ENCODE measurements at regions not wholly inside any gene's neighbourhood (a gene's known extent, or its start where the extent isn't known, plus 50 kb on each side); places are given as distances from the start of the nearest gene placed in this dataset.

DNA sequence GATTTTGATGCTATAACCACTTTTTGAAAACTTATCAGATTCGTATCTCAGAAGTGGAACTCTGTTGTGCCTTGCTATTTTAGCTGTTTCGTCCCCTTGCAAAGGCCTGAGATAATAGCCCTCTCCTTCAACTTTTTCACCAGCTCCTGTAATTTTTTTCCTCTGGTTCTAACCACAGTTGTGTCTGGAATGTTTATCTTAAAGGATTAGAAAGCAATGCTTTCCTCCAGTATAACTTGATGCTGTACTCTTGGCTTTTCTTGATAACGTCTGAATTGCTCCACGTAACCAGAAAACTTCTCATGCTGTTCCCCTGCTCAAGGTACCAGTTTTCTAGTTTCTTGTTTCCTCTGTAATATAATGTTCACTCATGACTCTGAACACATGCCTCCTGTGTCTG, 209.4 kb downstream of the DTWD2 start:
- DNase-seq (ENCODE audit: low spot score), result peak; percentile 39

DNA sequence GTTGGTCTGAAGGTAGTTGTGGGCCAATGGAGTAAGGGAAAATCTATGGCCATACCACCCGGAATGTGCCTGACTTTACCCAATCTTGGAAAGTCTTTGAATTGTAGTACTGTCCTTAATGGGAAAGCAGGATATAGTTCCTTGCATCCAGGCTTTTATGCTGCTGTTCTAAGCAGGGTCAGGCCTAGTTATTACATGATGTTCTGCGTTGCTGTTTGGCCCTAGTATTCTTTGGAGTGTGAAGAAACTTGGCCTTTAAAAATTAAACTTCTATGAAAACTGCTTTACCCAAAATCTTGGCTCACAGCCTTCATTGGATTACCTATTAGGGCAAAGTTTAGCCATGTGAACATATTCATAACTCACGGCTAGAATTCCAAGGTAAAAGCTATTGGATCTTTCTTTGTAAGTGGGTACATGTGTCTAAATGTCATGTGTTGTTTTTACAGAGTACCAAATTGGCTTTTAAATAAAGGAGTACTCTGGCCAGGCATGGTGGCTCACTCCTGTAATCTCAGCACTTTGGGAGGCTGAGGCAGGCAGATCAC, 211.1 kb downstream of the DTWD2 start:
- no peak for DNase-seq (ENCODE audit: low spot score)

DNA sequence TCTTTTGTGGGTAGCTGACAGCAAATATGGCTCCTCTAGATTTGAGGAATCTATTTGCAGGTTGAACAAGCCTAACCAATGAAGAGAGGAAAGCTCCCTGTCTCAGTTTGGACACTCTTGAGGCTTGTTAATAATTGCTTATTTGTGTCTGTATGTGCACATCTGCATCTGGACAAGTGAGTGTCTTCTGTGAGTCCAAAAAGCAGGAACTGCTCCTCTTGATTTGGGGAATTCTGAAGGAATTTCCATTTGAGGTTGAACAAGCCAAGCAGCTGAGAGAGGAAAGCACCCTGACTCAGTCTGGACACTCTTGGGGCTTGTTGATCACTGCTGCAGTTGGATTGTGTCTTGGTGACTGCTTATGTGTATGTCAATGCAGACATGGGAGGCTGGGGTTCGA, 211.6 kb downstream of the DTWD2 start:
- DNase-seq (ENCODE audit: low spot score), result no peak

DNA sequence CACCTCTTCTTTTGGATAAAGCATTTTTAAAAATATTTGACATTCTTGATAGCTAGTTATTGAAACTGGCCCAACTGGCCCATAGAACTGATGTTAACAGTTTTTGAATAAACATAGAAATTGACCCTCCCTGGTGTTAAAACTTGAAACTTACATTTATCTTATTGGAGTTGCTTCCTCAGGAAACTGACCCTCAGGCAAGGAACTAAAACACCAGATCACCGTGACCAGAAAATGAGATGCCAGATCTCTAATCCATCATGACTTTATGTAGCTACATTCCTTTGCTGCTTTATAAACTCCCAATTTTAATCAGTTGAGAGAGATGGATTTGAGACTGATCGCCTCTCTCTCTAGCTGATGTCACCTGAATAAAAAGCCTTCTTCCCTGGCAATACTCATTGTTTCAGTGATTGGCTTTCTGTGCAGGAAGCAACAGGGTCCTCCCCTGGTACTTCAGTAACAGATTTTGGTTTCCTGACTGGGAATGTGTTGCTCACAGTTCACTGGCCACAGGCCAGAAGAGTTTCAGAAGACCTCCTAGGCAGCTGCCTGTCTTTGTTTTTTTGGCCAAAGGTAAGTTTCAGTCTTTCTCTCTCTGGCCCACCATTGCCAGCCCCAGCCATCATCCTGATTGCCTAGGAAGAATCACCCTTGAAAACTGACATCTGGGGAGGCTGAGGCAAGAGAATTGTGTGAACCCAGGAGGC, 212.4 kb downstream of the DTWD2 start:
- DNase-seq (ENCODE audit: low spot score), result no peak

DNA sequence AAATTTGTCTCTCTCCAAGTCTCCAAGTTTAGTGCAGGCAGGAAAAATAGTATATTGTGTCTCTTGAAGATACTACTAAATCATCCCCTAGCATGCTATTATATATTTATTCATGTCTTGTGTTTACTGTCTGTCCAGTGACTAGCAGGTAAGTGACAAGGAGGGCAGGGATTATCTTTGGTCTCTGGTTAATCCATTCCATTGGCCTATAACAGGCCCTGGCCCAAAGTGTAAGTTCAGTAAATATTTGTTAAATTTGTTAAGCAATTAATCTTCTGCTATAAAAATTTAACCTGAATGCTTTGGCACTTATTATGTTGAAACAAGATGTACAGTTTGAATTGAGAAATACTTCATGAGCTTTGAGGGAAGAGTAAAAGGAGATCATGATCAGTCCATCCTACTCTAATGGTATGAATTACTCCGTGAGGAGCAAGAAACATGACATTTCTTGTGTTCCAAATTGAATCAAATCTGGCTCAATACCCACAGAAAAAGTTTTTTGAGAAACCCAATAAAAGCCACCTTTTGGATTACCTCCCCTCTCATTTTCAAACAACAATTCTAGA, 219.7 kb downstream of the DTWD2 start:
- DNase-seq (ENCODE audit: low spot score), result no peak

DNA sequence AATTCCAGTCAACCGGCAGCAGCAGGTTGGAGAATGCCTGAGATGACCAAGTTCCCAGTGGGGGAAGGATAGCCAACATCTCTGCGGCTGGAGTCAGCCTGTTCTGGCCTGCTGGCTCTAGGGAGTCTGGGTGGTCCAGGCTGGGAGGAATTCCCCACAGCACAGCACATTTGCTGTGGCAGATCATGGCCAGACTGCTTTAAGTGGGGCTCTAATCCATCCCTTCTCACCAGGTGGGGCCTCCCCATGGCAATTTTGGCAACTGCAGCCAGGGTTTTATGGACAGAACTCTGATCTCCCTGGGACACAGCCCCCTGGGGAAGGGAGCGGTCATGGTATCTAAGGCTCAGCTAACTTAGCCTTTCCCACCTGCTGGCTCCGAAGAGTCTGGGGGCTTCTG, 226.1 kb downstream of the DTWD2 start:
- DNase-seq (ENCODE audit: low spot score), result no peak

DNA sequence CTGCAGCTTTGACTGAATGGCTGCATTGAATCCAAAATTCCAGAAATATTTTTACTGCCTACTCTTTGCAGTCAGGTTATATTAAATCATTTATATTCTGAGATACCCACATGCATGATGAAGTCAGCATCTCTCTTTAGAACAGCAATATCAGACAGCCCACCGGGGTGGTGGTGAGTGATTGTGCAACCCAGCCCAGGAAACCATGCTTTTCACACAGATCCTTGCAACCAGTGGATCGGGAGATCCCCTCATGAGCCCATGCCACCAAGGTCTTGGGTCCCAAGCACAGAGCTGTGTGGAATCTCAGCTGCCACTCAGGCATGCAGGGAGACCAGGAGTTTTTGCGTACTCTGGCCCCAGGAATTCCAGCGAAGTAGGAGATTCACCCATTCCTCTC, 226.5 kb downstream of the DTWD2 start:
- DNase-seq (ENCODE audit: low spot score), result no peak

DNA sequence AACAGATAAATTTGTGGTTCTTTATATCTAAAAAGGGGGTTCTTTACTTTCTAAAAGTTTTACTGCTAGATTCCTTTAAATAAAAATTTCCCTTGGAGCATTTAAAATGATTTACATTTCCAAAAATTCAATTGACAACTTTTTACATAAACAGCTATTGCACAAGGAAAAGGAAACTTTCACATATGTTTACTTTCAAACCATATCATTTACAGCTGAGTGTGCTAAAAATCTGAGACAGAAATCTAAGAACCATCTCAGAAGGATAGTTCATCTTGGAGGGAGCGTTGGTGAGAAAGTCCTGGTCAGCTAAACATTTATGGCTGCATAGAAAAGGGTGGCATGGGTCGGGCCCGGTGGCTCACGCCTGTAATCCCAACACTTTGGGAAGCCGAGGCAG, 235.4 kb downstream of the DTWD2 start:
- no peak for DNase-seq (ENCODE audit: low spot score)

DNA sequence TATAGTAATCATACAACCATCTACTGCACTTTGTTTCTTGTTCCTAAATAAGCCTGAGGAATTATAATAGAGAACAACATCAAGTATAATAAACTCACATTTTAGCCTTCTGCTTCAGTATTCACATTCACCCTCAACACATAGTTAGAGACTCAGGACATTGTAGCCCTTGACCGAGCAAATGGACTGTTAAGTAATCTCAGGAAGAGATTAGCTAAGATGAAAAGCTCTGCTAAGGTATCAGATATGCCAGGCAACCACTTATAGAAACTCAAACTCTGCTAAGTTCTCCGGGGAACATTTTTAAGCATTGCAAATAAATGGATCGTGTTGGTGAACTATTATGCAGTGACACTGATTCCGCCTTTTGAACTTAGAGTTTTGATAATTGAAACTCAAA, 252.0 kb downstream of the DTWD2 start:
- no peak for DNase-seq (ENCODE audit: low spot score)

DNA sequence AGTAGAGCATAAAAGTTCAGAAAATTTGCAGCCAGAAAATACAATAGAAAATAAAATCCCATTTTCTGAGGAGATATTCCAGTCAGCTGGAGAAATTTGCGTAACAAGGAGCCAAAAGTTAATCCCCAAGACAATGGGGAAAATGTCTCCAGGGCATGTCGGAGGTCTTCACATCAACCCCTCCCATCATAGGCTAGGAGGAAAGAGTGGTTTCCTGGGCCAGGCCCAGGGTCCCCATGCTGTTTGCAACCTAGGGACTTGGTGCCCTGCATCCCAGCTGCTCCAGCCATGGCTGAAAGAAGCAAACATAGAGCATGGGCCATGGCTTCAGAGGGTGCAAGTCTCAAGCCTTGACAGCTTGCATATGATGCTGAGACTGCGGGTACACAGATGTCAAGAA, 255.0 kb downstream of the DTWD2 start:
- no peak for DNase-seq (ENCODE audit: low spot score)

DNA sequence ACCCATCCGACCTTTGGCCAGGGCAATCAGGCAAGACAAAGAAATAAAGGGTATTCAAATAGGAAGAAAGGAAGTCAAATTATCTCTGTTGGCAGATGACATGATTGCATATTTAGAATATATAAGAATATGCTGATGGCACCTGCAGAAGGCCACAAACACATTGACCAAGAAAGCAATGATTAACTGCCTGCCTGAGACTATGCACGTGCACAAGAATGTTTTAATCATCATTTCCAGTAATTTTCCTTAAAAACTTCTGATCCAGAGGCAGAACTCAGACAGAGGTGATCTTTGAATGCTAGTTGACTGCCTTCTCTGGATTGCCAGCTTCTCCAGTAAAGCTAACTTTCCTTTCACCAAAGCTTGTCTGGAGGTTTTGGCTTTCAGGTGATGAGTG, 260.2 kb downstream of the DTWD2 start:
- no peak for DNase-seq (ENCODE audit: low spot score)

DNA sequence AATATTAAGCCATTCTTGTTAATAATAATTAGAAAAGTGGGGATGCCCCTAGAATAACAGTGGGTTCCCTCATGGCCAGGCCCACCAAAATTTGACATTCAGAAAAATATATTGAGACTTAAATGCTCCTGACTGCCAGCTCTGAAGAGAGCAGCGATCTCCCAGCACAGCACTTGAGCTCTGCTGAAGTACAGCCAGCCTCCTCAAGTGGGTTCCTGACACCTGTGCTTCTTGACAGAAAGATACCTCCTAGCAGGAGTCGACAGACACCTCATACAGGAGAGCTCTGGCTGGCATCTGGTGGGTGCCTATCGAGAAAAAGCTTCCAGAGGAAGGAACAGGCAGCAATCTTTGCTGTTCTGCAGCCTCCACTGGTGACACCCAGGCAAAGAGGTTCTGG, 261.5 kb downstream of the DTWD2 start:
- no peak for DNase-seq (ENCODE audit: low spot score)

DNA sequence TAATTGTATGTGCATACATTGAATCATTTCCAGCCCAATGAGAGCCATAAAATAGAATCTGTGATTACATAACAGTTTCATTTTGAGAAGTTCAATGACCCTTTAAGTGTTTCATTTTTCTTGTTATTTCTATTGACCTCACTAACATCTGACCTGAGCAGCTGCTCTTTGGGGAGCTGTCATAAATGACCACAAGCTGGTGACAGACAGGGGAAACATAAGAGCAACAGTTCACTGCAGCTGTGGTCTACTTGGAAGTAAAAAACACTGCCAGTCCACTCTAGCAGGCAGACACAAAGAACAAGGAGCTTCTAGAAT, 265.4 kb downstream of the DTWD2 start:
- DNase-seq (ENCODE audit: low spot score), result no peak

DNA sequence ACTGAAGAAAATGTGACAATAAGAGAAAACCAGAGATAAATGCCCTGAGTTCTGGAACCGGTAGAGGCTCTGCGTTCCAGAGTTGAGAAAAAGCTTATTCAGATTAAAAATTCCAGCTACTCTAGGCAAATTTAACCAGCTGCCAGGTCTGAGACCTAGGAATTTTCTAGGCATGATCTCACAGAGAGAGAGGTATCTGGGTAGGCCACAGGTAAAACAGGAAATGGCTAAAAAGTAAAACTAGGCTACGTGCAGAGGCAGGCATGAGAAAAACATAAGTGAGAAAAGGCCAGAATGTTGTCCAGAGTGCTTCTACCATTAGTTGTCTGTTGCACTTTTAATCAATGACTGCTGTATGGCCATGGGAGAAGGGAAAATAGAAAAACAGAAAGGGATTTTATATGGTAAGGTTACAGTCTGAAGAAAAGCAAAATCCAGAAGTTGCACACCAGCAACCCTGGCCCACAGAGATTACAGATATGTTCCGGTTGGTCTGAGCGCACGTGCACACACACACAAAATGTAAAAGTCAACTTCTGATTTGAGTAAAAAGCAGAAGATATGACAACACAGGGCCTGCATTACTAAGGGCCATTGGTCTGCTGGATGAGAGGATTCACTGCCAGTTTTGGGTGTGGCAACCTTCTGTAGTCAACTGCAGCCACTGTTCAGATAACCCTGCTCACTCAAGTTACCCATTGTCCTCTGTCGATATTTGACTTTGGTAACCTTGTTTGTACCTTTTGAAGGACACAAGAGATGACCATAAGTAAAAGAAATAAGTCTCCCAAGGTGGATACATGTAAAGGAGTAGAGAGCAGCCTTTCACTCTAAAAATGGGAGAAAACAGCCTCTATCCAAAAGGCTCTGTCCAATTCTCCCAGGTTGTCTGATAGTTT, 266.0 kb downstream of the DTWD2 start:
- DNase-seq (ENCODE audit: low spot score), result no peak

DNA sequence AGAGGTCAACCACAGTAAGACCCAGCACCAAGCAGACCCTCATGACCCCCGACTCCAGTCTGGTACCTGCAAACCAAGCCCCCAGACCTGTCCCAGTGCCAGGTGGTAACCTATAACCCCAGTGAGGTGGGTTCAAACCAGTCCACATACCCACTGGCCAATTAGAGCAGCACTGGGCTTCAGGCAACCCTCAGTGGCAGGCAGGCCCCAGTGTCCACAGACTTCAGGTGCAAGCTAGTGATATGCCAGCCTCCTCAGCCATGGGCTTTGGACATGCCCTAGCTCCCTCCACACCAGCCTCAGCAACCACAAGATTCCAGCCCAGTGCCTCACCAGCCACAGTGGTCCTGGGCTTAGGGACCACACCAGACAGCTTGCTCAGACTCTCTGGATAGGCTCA, 276.6 kb downstream of the DTWD2 start:
- no peak for DNase-seq (ENCODE audit: low spot score)

DNA sequence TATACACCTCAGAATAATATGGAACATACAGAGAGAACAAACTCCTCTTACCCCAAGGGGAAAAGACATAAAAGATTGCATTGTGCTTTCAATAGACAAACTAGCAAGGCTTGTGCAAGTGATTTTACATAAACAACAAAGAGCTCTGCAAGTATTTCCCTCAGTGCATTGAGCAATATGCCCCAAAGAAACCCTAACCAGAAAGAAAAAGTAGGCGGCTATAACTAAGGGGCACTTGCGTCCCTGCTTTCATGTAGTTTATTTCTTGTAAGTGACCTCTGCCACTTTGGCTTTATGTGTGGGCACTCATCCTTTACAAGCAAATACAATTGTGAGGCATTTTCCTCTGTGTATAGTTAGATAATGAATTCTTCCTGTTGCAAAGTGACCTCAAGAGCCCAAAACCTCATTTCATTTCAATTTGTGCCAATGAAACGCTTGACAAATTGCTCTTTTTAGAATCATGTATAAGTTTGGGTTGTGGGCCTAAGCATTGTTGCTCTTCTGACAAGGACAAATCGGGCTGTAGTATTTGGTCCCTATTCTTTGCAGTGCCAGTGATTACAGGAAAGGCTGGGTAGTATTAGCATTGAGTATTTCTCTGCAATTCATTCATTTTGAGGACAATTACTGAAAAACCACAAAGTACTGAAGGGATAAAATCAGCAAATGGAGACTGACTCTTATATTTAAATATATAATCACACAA, 282.2 kb downstream of the DTWD2 start:
- no peak for DNase-seq (ENCODE audit: low spot score)

DNA sequence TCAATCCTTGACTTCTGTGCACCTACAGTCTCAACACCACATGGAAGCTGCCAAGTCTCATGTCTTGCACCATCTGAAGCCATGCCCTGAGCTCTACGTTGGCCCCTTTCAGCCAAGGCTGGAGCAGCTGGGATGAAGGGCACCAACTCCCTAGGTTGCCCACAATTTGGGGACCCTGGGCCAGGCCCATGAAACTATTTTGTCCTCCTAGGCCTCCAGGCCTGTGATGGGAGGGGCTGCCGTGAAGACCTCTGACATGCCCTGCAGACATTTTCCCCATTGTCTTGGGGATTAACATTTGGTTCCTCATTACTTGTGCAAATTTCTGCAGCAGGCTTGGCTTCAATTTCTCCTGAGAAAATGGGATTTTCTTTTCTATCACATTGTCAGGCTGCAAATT, 285.1 kb downstream of the DTWD2 start:
- no peak for DNase-seq (ENCODE audit: low spot score)

DNA sequence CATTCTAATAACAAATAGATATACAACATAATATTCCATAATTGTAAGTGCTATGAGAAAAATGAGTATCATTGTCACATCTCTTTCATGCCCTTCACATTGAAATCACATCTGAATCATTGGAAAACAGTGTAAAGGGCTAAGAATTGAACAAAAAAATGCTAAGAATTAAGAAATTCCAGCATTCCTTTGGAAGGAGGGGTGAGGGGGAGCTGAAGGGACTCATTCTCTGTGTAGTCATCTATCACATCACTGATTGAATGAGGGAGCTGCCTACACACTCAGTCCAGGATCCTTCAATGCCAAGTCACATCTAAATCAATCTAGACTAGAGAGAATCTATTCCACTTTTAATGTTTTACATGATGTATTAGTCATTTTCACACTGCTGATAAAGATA, 286.6 kb downstream of the DTWD2 start:
- DNase-seq (ENCODE audit: low spot score), result no peak

DNA sequence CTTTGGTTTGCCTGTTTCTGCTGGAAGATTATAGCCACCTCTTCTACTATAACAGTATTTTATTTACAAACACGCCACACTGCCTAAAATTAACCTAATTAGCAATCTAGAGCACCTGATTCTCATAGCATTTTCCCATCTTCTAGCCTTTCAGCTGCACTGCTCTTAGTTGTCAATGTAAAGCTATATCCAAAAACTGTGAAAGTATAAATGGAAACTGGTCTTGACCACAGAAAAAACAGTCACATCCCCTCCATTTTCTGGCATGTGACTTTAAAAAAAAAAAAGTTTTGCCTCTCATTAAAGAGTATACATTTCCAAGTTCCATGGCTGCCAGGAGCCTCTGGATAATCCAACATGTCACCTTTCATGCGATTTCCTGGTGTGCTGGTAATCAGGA, 287.8 kb downstream of the DTWD2 start:
- no peak for DNase-seq (ENCODE audit: low spot score)

DNA sequence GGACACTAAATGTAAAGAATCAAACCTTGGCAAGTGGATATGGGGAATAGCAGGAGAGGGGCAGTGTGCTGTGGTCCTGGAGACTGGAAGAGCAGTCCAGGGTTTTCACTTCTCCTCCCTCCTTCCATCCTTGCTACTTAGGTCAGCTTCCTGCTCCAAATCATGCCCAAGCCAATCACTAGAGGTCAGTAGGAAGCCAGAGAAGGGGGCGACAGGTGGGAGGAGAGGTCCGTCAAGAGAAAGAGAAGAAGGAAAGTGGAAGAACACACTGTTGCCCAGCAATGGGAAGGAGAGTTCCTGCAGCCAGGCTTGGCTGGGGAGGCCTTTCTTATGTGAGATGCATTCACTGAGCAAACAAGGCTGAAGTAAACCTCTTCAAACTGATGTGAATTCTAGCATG, 289.6 kb downstream of the DTWD2 start:
- no peak for DNase-seq (ENCODE audit: low spot score)

DNA sequence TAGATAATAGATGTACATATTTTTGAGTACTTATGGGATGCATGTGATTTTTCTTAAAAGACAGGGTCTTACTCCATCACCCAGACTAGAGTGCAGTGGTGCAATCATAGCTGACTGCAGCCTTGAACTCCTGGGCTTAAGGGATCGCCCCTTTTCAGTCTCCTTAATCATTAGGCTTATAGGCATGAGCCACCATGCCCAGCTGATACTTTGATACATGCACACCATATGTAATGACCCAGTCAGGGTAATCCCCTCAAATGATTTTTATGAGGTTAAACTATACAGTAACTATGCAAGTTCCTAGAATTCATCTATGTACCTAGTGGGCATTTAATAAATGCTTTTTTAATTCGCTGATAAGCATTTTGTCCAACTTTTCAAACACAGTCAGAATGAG, 292.3 kb downstream of the DTWD2 start:
- DNase-seq (ENCODE audit: low spot score), result no peak

DNA sequence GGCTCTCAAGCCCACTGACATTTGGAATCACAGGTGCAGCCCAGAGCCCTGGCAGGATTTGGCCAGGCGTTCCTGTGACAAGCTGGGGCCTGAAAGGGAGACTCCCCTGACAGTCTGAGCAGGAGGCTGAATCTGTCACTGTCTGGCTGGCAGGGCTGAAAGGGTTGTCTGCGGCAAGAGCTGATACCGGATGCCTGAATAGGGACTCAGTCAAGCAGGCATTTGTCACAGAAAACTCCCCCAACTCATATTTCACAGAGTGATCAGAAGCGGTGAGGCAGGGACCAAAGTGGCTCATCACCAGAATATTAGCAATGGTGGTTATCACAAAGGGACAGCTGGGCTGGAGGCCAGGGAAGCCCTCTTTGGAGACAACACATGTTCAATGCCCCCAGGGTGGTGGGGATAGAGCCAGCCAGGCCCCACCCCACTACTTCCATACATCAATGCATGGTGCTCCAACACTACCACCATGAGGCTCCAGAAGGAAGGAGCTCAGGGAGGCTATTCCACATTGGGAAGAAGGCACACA, 295.5 kb downstream of the DTWD2 start:
- DNase-seq (ENCODE audit: low spot score), result no peak
